Ascending aorta (tissue), 2 donors: ENCODE measurements at regions not wholly inside any gene's neighbourhood (a gene's known extent, or its start where the extent isn't known, plus 50 kb on each side); places are given as distances from the start of the nearest gene placed in this dataset.

ENCODE experiments used
- DNase-seq, 2 donors: peaks; one replicate each; pipeline ENCODE4 v3.0.0-alpha.2; 2019; ENCODE audit warnings: low spot score in 2 of 2
- H3K27ac ChIP-seq, 2 donors: fragments of 200-600 bp; sonication (generic); one replicate each; pipeline ENCODE4 v1.5.1; 2016 to 2017; ENCODE audit warnings: mild to moderate bottlenecking in 1 of 2
- H3K27me3 ChIP-seq: fragments of 200-600 bp; sonication (generic); one replicate; pipeline ENCODE4 v1.5.1; 2017
- H3K36me3 ChIP-seq, 2 donors: fragments of 200-600 bp; sonication (generic); one replicate each; pipeline ENCODE4 v1.5.1; 2016
- H3K4me1 ChIP-seq, 2 donors: fragments of 200-600 bp; sonication (generic); one replicate each; pipeline ENCODE4 v1.5.1; 2016 to 2017; ENCODE audit warnings: mild to moderate bottlenecking in 1 of 2
- H3K4me3 ChIP-seq, 2 donors: fragments of 200-600 bp; sonication (generic); one replicate each; pipeline ENCODE4 v1.5.1; 2016 to 2017; ENCODE audit warnings: mild to moderate bottlenecking in 1 of 2
- H3K9me3 ChIP-seq, 2 donors: fragments of 200-600 bp; sonication (generic); one replicate each; pipeline ENCODE4 v1.5.1; 2016
- intact Hi-C: fragments of 100-400 bp; cut with DNase I; formaldehyde crosslinking; loops from one replicate; pipeline ENCODE4 v1.15.1; 2023
- TF ChIP-seq, protein P1 (sequence below), 3 experiments: fragments of 200-600 bp in 2 of 3; fragments of 450-650 bp in 1 of 3; sonication (generic) in 2 of 3; IDR thresholded peaks; one replicate each; pipeline ENCODE4 v1.5.1; 2016 to 2019; ENCODE audit warnings: antibody characterized with exemption in 3 of 3, mild to moderate bottlenecking in 1 of 3, moderate library complexity in 1 of 3

DNA sequence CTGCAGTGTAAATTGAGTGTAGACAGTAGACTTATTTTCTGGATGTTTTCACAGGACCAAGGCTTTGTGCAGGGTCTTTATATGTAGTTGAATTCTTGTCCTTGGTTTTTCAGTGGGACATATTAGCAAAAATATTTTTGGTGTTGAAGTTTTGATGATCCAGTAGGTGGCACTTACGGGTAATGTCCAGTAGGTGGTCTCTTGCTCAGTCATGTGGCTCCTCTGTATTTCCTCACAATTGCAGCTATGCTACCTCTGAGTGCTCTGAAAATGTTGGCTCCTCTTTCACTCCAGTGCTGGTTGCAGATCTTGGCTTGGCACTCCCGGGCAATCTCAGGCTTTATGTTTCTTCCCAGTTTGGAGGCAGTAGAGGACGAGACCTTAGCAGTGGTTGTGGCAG, 419.8 kb upstream of the AMOT start:
- Histone ChIP-seq H3K4me1 (no peaks in the 10 kb centered on the region), H3K27me3 (no peaks in the 10 kb centered on the region), H3K27ac (no peak overlapping the region), H3K9me3 (no peaks in the 10 kb centered on the region), H3K4me3 (no peak overlapping the region), H3K36me3 (no peaks in the 10 kb centered on the region)
- TF ChIP-seq, protein P1, sequence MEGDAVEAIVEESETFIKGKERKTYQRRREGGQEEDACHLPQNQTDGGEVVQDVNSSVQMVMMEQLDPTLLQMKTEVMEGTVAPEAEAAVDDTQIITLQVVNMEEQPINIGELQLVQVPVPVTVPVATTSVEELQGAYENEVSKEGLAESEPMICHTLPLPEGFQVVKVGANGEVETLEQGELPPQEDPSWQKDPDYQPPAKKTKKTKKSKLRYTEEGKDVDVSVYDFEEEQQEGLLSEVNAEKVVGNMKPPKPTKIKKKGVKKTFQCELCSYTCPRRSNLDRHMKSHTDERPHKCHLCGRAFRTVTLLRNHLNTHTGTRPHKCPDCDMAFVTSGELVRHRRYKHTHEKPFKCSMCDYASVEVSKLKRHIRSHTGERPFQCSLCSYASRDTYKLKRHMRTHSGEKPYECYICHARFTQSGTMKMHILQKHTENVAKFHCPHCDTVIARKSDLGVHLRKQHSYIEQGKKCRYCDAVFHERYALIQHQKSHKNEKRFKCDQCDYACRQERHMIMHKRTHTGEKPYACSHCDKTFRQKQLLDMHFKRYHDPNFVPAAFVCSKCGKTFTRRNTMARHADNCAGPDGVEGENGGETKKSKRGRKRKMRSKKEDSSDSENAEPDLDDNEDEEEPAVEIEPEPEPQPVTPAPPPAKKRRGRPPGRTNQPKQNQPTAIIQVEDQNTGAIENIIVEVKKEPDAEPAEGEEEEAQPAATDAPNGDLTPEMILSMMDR (IDR thresholded peaks at IDR 0.05) = no peak
- no peak for DNase-seq
- intact Hi-C loops = no loop called here

DNA sequence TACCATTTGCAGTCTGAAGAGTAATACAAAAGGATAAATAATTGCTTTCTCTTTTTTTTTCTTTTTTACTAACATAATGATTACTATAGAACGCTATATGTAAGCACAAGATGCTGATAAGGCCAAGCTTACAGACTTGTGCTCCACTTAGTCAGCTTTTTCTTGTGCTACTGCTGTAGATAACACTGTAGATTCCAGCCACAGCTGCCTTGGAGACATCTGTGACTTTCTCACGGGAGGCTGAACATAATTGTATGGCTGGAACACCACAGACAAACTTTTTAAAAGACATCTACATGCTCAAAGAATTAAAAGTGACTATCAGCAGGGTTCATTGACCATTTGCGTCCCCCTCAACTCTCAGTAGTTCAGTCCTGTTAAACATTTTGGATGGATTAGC, 381.7 kb upstream of the AMOT start:
- no peak overlapping the region for H3K27ac ChIP-seq
- H3K27me3 ChIP-seq = no peaks in the 10 kb centered on the region
- no peak for DNase-seq
- intact Hi-C loops = no loop called here
- no peaks in the 10 kb centered on the region for H3K4me1 ChIP-seq
- no peaks in the 10 kb centered on the region for H3K36me3 ChIP-seq
- no peaks in the 10 kb centered on the region for H3K9me3 ChIP-seq
- H3K4me3 ChIP-seq = no peak overlapping the region
- TF ChIP-seq, protein P1 (IDR thresholded peaks at IDR 0.05) = no peak

DNA sequence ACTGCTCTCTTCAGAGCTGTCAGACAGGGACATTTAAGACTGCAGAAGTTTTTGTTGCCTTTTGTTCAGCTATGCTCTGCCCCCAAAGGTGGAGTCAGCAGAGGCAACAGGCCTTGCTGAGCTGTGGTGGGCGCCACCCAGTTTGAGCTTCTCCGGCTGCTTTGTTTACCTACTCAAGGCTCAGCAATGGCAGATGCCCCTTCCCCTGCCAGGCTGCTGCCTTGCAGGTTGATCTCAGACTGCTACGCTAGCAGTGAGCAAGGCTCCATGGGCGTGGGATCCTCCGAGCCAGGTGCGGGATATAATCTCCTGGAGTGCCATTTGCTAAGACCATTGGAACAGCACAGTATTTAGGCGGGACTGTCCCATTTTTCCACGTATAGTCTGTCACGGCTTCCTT, 371.4 kb upstream of the AMOT start:
- no peak for DNase-seq
- TF ChIP-seq, protein P1 (IDR thresholded peaks at IDR 0.05) = no peak
- H3K27me3 ChIP-seq = no peaks in the 10 kb centered on the region
- H3K27ac ChIP-seq = no peak overlapping the region
- intact Hi-C loops = no loop called here
- H3K4me1 ChIP-seq = no peaks in the 10 kb centered on the region
- no peaks in the 10 kb centered on the region for H3K36me3 ChIP-seq
- H3K4me3 ChIP-seq = no peak overlapping the region
- no peaks in the 10 kb centered on the region for H3K9me3 ChIP-seq

DNA sequence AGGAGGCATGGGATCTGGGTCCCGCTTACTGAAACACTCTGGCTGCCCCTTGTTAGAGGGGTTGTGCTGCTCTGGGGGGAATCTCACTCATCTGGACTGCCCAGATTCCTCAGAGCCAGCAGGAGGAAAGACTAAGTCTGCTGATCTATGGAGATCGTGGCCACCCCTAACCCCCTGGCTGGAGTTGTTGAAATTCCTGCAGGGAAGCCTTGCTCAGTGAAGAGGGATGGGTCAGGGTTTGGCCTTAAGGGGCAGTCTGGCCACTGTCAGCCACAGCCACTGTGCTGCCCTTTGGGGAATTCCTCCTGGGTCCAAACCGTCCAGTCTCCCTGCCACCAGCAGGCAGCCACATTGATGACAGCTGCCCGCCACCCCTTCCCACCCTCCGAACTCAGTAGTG, 362.0 kb upstream of the AMOT start:
- no peak overlapping the region for H3K4me3 ChIP-seq
- peaks cover 0 to 26% of the 10 kb centered on the region in 2 donors for H3K9me3 ChIP-seq
- intact Hi-C loops = no loop called here
- H3K4me1 ChIP-seq = no peaks in the 10 kb centered on the region
- TF ChIP-seq, protein P1 (IDR thresholded peaks at IDR 0.05) = no peak
- no peak for DNase-seq
- no peak overlapping the region for H3K27ac ChIP-seq
- no peaks in the 10 kb centered on the region for H3K27me3 ChIP-seq
- H3K36me3 ChIP-seq = no peaks in the 10 kb centered on the region

DNA sequence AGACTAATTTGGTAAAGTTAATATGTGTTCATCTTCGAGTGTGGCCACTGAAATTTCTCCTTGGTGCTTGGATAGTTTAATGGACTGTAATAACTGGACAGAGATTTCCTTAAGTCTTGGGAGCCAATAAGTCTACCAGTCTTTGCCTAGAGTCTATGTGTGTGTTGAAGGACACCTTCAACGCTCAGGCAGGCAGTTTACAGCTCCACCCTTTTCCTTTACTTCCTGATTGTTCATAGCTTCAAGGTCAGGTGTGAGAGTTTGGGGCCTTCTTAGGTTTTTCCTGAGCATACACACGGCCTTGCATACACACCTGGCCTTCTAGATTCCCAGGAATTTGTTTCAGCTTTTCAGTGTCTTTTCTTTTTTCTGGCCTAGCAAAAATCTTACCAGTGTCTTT, 355.3 kb upstream of the AMOT start:
- TF ChIP-seq, protein P1 (IDR thresholded peaks at IDR 0.05) = no peak
- DNase-seq = no peak

DNA sequence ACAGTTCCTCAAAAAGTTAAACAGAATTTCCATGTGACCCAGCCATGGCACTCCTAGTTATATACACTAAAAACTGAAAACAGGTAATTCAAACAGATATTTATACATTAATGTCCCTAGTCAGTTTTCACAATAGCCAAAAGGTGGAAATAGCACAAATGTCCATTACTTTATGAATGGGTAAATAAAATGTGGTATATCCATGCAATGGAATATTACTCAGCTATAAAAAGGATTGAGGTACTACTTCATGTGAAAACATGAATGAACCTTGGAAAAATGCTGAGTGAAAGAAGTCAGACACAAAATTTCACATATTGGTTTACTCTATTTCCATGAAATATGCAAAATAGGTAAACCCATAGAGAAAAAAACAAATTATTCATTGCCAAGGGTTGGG, 351.8 kb upstream of the AMOT start:
- intact Hi-C loops = no loop called here
- Histone ChIP-seq H3K36me3 (no peaks in the 10 kb centered on the region), H3K4me3 (no peak overlapping the region), H3K4me1 (no peaks in the 10 kb centered on the region), H3K27me3 (no peaks in the 10 kb centered on the region), H3K9me3 (peaks cover 3 to 24% of the 10 kb centered on the region in 2 donors), H3K27ac (no peak overlapping the region)
- no peak for DNase-seq
- TF ChIP-seq, protein P1 (IDR thresholded peaks at IDR 0.05) = no peak

More for the DNA sequence above, 355.3 kb upstream of the AMOT start:
- H3K27ac ChIP-seq = no peak overlapping the region
- H3K4me1 ChIP-seq = no peaks in the 10 kb centered on the region
- no peak overlapping the region for H3K4me3 ChIP-seq
- intact Hi-C loops = no loop called here
- no peaks in the 10 kb centered on the region for H3K27me3 ChIP-seq
- peaks cover 3 to 30% of the 10 kb centered on the region in 2 donors for H3K9me3 ChIP-seq
- H3K36me3 ChIP-seq = no peaks in the 10 kb centered on the region
